ENCODE measurements at regions not wholly inside any gene's neighbourhood (a gene's known extent, or its start where the extent isn't known, plus 50 kb on each side); places are given as distances from the start of the nearest gene placed in this dataset.
A peak's percentile ranks its signal among the peaks of the same experiment; 100 is the strongest.

GRCh38 chr11:92636543-92637188, 332.8 kb upstream of the MTNR1B start:
- no peak overlapping the region for H3K27ac ChIP-seq (ENCODE audit: extremely low read length, insufficient read depth, low read length)
- ChIA-PET POLR2A (no interaction called here), CTCF (ENCODE audit: low intra/inter-chr PET ratio, low total read pairs) (no interaction called here)
- DNase-seq (ENCODE audit: low spot score) (no peak), FAIRE-seq (no peak), ATAC-seq (no peak)
- H3K4me2 ChIP-seq (ENCODE audit: low read depth, low read length): no peak overlapping the region
- no peaks in the 10 kb centered on the region for H3K4me1 ChIP-seq (ENCODE audit: insufficient read depth, low read length)
- peak; percentile 36; the same call in 1 of the 2 replicates for TF ChIP-seq MAFF (IDR thresholded peaks at IDR 0.05; ENCODE audit: low read depth, low read length)
- peak; percentile 27 to 31; a peak in 3 of 4 replicates for TF ChIP-seq MAFK (conservative IDR thresholded peaks at IDR 0.05 in 1 of 2, IDR thresholded peaks at IDR 0.05 in 1 of 2; ENCODE audit: low read length in 2 of 2)
- TF ChIP-seq AKAP8 (CRISPR knock-in tag; IDR thresholded peaks at IDR 0.05): no peak
- intact Hi-C loops (cut with micrococcal nuclease; ENCODE audit: unreplicated experiment) (no loop called here), in situ Hi-C loops (cut with HindIII; ENCODE audit: extremely low pct_ligation_motif_present, low pct_unique_long_range_greater_than_20kb) (no loop called here)
- no peaks in the 10 kb centered on the region for H3K36me3 ChIP-seq (replicated peaks in 1 of 2; ENCODE audit: control insufficient read depth in 1 of 2, insufficient read depth in 2 of 2, low read length in 2 of 2)
- H3K79me2 ChIP-seq (ENCODE audit: insufficient read depth, low read length): no peaks in the 10 kb centered on the region
- no peak overlapping the region for H2AFZ ChIP-seq (ENCODE audit: low read length)
- no peak overlapping the region for H3K4me3 ChIP-seq (replicated peaks in 1 of 3; ENCODE audit: insufficient read depth in 1 of 3, low read depth in 2 of 3, low read length in 3 of 3)
- H3K9ac ChIP-seq (ENCODE audit: insufficient read depth, low read depth, low read length): no peak overlapping the region
- no peaks in the 10 kb centered on the region for H4K20me1 ChIP-seq (ENCODE audit: insufficient read depth, low read length)
- H3K9me3 ChIP-seq (ENCODE audit: low read length): no peaks in the 10 kb centered on the region
- 3% methylated on average over 3 of the region's 3 CpGs for WGBS (ENCODE audit: low lambda C conversion rate)
- no TSS peak for BruUV-seq (replicated peaks)
- H3K27me3 ChIP-seq (ENCODE audit: control insufficient read depth in 1 of 2, insufficient read depth in 2 of 2, low read length in 2 of 2): no peaks in the 10 kb centered on the region

GRCh38 chr11:92638678-92639077, 330.8 kb upstream of the MTNR1B start:
- H4K20me1 ChIP-seq (ENCODE audit: insufficient read depth, low read length): no peaks in the 10 kb centered on the region
- intact Hi-C loops (cut with micrococcal nuclease; ENCODE audit: unreplicated experiment): no loop called here
- no peak for TF ChIP-seq ZNF383 (CRISPR knock-in tag; IDR thresholded peaks at IDR 0.05; ENCODE audit: borderline replicate concordance)
- no peak for TF ChIP-seq GMEB1 (CRISPR knock-in tag; IDR thresholded peaks at IDR 0.05; ENCODE audit: borderline replicate concordance)
- no peak for TF ChIP-seq ZNF224 (CRISPR knock-in tag; IDR thresholded peaks at IDR 0.05)
- no peak for TF ChIP-seq ZNF12 (CRISPR knock-in tag; IDR thresholded peaks at IDR 0.05)
- no peak for TF ChIP-seq NFE2L1 (CRISPR knock-in tag; IDR thresholded peaks at IDR 0.05; ENCODE audit: borderline replicate concordance)
- TF ChIP-seq CCAR2 (optimal IDR thresholded peaks at IDR 0.05; ENCODE audit: low read depth, low read length): no peak
- no peak for TF ChIP-seq ZNF841 (CRISPR knock-in tag; IDR thresholded peaks at IDR 0.05; ENCODE audit: borderline replicate concordance)
- TF ChIP-seq ZNF619 (CRISPR knock-in tag; IDR thresholded peaks at IDR 0.05): no peak
- TF ChIP-seq DMTF1 (CRISPR knock-in tag; IDR thresholded peaks at IDR 0.05): no peak
- TF ChIP-seq ZFP36L1 (CRISPR knock-in tag; IDR thresholded peaks at IDR 0.05): no peak
- no peak for TF ChIP-seq TIGD3 (CRISPR knock-in tag; IDR thresholded peaks at IDR 0.05; ENCODE audit: borderline replicate concordance)

More at GRCh38 chr11:92638678-92639077, 330.8 kb upstream of the MTNR1B start:
- no peak for FAIRE-seq
- ATAC-seq: no peak
- no peak overlapping the region for H3K4me2 ChIP-seq (ENCODE audit: low read depth, low read length)
- H3K4me1 ChIP-seq (ENCODE audit: insufficient read depth, low read length): no peaks in the 10 kb centered on the region
- ChIA-PET POLR2A (no interaction called here), CTCF (ENCODE audit: low intra/inter-chr PET ratio, low total read pairs) (no interaction called here)
- no peak overlapping the region for H3K4me3 ChIP-seq (replicated peaks in 1 of 3; ENCODE audit: insufficient read depth in 1 of 3, low read depth in 2 of 3, low read length in 3 of 3)
- no TSS peak for BruUV-seq (replicated peaks)
- H3K27me3 ChIP-seq (ENCODE audit: control insufficient read depth in 1 of 2, insufficient read depth in 2 of 2, low read length in 2 of 2): no peaks in the 10 kb centered on the region
- no peaks in the 10 kb centered on the region for H3K79me2 ChIP-seq (ENCODE audit: insufficient read depth, low read length)
- WGBS (ENCODE audit: low lambda C conversion rate): 3% methylated on average over 3 of the region's 3 CpGs
- no peak for DNase-seq (ENCODE audit: low spot score)
- H3K36me3 ChIP-seq (replicated peaks in 1 of 2; ENCODE audit: control insufficient read depth in 1 of 2, insufficient read depth in 2 of 2, low read length in 2 of 2): no peaks in the 10 kb centered on the region
- no peak overlapping the region for H3K9ac ChIP-seq (ENCODE audit: insufficient read depth, low read depth, low read length)
- in situ Hi-C loops (cut with HindIII; ENCODE audit: extremely low pct_ligation_motif_present, low pct_unique_long_range_greater_than_20kb): no loop called here
- H3K27ac ChIP-seq (ENCODE audit: extremely low read length, insufficient read depth, low read length): no peak overlapping the region
- H2AFZ ChIP-seq (ENCODE audit: low read length): no peak overlapping the region
- no peaks in the 10 kb centered on the region for H3K9me3 ChIP-seq (ENCODE audit: low read length)
